HG02571 (cell line): ENCODE measurements at regions not wholly inside any gene's neighbourhood (a gene's known extent, or its start where the extent isn't known, plus 50 kb on each side); places are given as distances from the start of the nearest gene placed in this dataset.

ENCODE experiments used
- ATAC-seq: cut with Tn5 transposase; IDR thresholded peaks from one replicate; pipeline ENCODE4 v1.9.1; 2021; ENCODE audit warnings: mild to moderate bottlenecking, moderate library complexity; ENCODE audit not compliant: unreplicated experiment

- no peak for ATAC-seq
These were observed 148.2 kb upstream of the COL11A1 start for GRCh38 chr1:103256490-103256889.

GRCh38 chr1:103254691-103255090 lies 146.4 kb upstream of the COL11A1 start:
- no peak for ATAC-seq

- ATAC-seq, result no peak
These were observed 142.1 kb upstream of the COL11A1 start for GRCh38 chr1:103250441-103250861.

- ATAC-seq, result no peak
These were observed 140.2 kb upstream of the COL11A1 start for GRCh38 chr1:103248417-103249102.

- ATAC-seq, result no peak
These were observed 139.2 kb upstream of the COL11A1 start for GRCh38 chr1:103247517-103247916.

GRCh38 chr1:103243481-103243880 lies 135.2 kb upstream of the COL11A1 start:
- no peak for ATAC-seq

- ATAC-seq, result no peak
These were observed 130.7 kb upstream of the COL11A1 start for GRCh38 chr1:103239034-103239433.

- no peak for ATAC-seq
These were observed 121.7 kb upstream of the COL11A1 start for GRCh38 chr1:103230061-103230460.

GRCh38 chr1:103220631-103221041 lies 112.3 kb upstream of the COL11A1 start:
- ATAC-seq, result no peak

- ATAC-seq, result no peak
These were observed 110.5 kb upstream of the COL11A1 start for GRCh38 chr1:103218821-103219220.

- ATAC-seq, result no peak
These were observed 110.0 kb upstream of the COL11A1 start for GRCh38 chr1:103218369-103218768.

- ATAC-seq, result no peak
These were observed 102.8 kb upstream of the COL11A1 start for GRCh38 chr1:103211073-103211472.

GRCh38 chr1:103208844-103209243 lies 100.5 kb upstream of the COL11A1 start:
- ATAC-seq, result no peak

GRCh38 chr1:103199001-103199400 lies 90.7 kb upstream of the COL11A1 start:
- ATAC-seq, result no peak

GRCh38 chr1:103198076-103198475 lies 89.8 kb upstream of the COL11A1 start:
- ATAC-seq, result no peak

GRCh38 chr1:103197216-103197615 lies 88.9 kb upstream of the COL11A1 start:
- ATAC-seq, result no peak

- no peak for ATAC-seq
These were observed 86.7 kb upstream of the COL11A1 start for GRCh38 chr1:103194984-103195383.

GRCh38 chr1:103194060-103194459 lies 85.7 kb upstream of the COL11A1 start:
- no peak for ATAC-seq

GRCh38 chr1:103191327-103191726 lies 83.0 kb upstream of the COL11A1 start:
- no peak for ATAC-seq

- ATAC-seq, result no peak
These were observed 82.4 kb upstream of the COL11A1 start for GRCh38 chr1:103190766-103191165.

- ATAC-seq, result no peak
These were observed 79.4 kb upstream of the COL11A1 start for GRCh38 chr1:103187673-103188072.

- ATAC-seq, result no peak
These were observed 72.3 kb upstream of the COL11A1 start for GRCh38 chr1:103180660-103181059.

- ATAC-seq, result no peak
These were observed 68.9 kb upstream of the COL11A1 start for GRCh38 chr1:103177108-103177775.
